KMS-11 (cell line): ENCODE measurements at regions not wholly inside any gene's neighbourhood (a gene's known extent, or its start where the extent isn't known, plus 50 kb on each side); places are given as distances from the start of the nearest gene placed in this dataset.

Experiments used
- H2AFZ ChIP-seq: fragments of 200-600 bp; sonication (generic); 2 replicates; pipeline ENCODE4 v1.6.1; 2016; ENCODE audit warnings: antibody characterized with exemption, mixed run types, low read depth
- H3K27ac ChIP-seq: fragments of 200-600 bp; sonication (generic); 2 replicates; pipeline ENCODE4 v1.6.1; 2016; ENCODE audit warnings: mild to moderate bottlenecking, mixed run types
- H3K27me3 ChIP-seq: fragments of 200-600 bp; sonication (generic); 2 replicates; pipeline ENCODE4 v1.6.1; 2017; ENCODE audit warnings: mild to moderate bottlenecking, low read depth, mixed run types, moderate library complexity; ENCODE audit not compliant: insufficient read depth
- H3K36me3 ChIP-seq: fragments of 200-600 bp; sonication (generic); 2 replicates; pipeline ENCODE4 v1.6.1; 2017; ENCODE audit warnings: mild to moderate bottlenecking, mixed run types; ENCODE audit not compliant: insufficient read depth
- H3K4me1 ChIP-seq: fragments of 200-600 bp; sonication (generic); 2 replicates; pipeline ENCODE4 v1.6.1; 2016; ENCODE audit warnings: mild to moderate bottlenecking, low read depth, mixed run types; ENCODE audit not compliant: poor library complexity, severe bottlenecking
- H3K4me2 ChIP-seq: fragments of 200-600 bp; sonication (generic); 2 replicates; pipeline ENCODE4 v1.7.0; 2016; ENCODE audit warnings: mild to moderate bottlenecking, mixed run types
- H3K4me3 ChIP-seq: fragments of 200-600 bp; sonication (generic); IDR thresholded peaks from 2 replicates; pipeline ENCODE4 v1.6.1; 2017; ENCODE audit warnings: low read depth, low read length, mixed read lengths; ENCODE audit not compliant: insufficient read depth
- H3K79me2 ChIP-seq: fragments of 200-600 bp; sonication (generic); 2 replicates; pipeline ENCODE4 v1.6.1; 2016; ENCODE audit warnings: low read depth, mixed run types; ENCODE audit not compliant: insufficient read depth
- H3K9ac ChIP-seq: fragments of 200-600 bp; sonication (generic); 2 replicates; pipeline ENCODE4 v1.6.1; 2016; ENCODE audit warnings: mild to moderate bottlenecking, mixed run types
- H4K20me1 ChIP-seq: fragments of 200-600 bp; sonication (generic); 2 replicates; pipeline ENCODE4 v1.6.1; 2016; ENCODE audit warnings: mild to moderate bottlenecking, mixed run types; ENCODE audit not compliant: insufficient read depth
- TF ChIP-seq, protein P1 (sequence below): fragments of 200-600 bp; sonication (generic); conservative IDR thresholded peaks from 2 replicates; pipeline ENCODE4 v1.6.1; 2017; ENCODE audit warnings: low read depth, mild to moderate bottlenecking, antibody characterized with exemption, low read length, moderate library complexity, mixed read lengths

DNA sequence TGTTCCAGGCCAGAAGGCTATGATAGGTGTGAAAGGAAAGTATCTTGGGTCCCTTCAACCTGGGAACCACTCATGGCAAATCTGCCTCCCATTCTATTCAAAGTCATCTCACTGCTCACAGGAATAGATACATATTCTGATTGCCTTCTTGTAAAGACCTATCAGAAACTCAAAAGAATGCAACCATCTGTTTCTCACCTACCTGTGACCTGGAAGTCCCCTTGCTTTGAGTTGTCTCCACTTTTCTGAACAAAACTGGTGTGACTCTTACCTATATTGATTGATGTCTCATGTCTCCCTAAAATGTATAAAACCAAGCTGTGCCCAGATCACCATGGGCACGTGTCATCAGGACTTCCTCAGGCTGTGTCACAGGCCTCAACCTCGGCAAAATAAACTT, 1149.3 kb downstream of the NSUN3 start:
- no peaks in the 10 kb centered on the region for H3K4me1 ChIP-seq
- no peaks in the 10 kb centered on the region for H4K20me1 ChIP-seq
- H3K4me3 ChIP-seq, result no peak overlapping the region
- H3K79me2 ChIP-seq, result no peaks in the 10 kb centered on the region
- no peak overlapping the region for H3K4me2 ChIP-seq
- H2AFZ ChIP-seq, result no peak overlapping the region
- TF ChIP-seq, protein P1, sequence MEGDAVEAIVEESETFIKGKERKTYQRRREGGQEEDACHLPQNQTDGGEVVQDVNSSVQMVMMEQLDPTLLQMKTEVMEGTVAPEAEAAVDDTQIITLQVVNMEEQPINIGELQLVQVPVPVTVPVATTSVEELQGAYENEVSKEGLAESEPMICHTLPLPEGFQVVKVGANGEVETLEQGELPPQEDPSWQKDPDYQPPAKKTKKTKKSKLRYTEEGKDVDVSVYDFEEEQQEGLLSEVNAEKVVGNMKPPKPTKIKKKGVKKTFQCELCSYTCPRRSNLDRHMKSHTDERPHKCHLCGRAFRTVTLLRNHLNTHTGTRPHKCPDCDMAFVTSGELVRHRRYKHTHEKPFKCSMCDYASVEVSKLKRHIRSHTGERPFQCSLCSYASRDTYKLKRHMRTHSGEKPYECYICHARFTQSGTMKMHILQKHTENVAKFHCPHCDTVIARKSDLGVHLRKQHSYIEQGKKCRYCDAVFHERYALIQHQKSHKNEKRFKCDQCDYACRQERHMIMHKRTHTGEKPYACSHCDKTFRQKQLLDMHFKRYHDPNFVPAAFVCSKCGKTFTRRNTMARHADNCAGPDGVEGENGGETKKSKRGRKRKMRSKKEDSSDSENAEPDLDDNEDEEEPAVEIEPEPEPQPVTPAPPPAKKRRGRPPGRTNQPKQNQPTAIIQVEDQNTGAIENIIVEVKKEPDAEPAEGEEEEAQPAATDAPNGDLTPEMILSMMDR, result no peak
- no peak overlapping the region for H3K27ac ChIP-seq
- H3K27me3 ChIP-seq, result no peaks in the 10 kb centered on the region
- no peak overlapping the region for H3K9ac ChIP-seq
- H3K36me3 ChIP-seq, result no peaks in the 10 kb centered on the region

DNA sequence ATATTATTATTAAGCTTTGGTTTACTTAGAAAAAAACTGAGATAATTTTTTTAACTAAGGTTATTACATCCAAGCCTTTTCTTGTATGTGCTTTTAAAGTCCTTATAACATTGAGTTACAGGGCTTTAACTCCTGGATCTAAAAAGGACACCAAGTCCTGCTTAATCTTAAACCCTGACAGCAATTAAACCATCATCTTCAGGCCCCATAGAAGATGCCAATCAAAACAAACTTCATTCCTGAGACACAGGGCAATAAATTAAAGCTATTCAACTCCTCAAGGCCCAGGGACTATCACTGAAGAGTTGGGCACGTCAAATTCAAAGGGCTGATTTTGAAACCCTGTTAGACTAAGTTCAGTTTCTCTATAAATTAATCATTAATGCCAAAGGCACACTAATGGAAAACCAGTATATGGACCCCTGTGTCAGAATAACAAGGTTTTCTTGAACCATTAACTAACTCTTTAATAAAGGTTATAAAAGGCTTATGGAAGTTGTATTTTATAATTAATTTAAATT, 1152.6 kb downstream of the NSUN3 start:
- no peaks in the 10 kb centered on the region for H3K79me2 ChIP-seq
- no peaks in the 10 kb centered on the region for H3K36me3 ChIP-seq
- H3K4me1 ChIP-seq, result no peaks in the 10 kb centered on the region
- H3K4me2 ChIP-seq, result no peak overlapping the region
- no peak overlapping the region for H3K27ac ChIP-seq
- H4K20me1 ChIP-seq, result no peaks in the 10 kb centered on the region
- TF ChIP-seq, protein P1, result no peak
- no peak overlapping the region for H2AFZ ChIP-seq
- no peak overlapping the region for H3K9ac ChIP-seq
- no peak overlapping the region for H3K4me3 ChIP-seq
- no peaks in the 10 kb centered on the region for H3K27me3 ChIP-seq

DNA sequence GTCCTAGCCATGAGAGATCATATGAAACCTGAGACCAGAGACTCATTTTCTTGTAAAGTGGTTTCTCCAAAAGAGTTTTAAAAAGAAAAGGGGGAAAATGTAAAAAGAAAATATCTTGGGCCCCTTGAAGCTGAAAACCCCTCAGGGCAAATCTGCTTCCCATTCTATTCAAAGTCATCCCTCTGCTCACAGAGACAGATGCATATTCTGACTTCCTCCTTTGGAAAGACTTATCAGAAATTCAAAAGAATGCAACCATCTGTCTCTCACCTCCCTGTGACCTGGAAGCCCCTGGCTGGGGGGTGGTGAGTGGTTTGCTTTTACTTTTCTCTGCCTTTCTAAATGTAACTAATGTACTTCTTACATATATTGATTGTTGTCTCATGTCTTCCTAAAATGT, 1154.8 kb downstream of the NSUN3 start:
- no peak overlapping the region for H3K4me3 ChIP-seq
- no peak overlapping the region for H3K4me2 ChIP-seq
- H3K27ac ChIP-seq, result no peak overlapping the region
- no peaks in the 10 kb centered on the region for H3K27me3 ChIP-seq
- TF ChIP-seq, protein P1, result no peak
- H3K4me1 ChIP-seq, result no peaks in the 10 kb centered on the region
- no peak overlapping the region for H3K9ac ChIP-seq
- H2AFZ ChIP-seq, result no peak overlapping the region
- no peaks in the 10 kb centered on the region for H4K20me1 ChIP-seq
- no peaks in the 10 kb centered on the region for H3K79me2 ChIP-seq
- H3K36me3 ChIP-seq, result no peaks in the 10 kb centered on the region

DNA sequence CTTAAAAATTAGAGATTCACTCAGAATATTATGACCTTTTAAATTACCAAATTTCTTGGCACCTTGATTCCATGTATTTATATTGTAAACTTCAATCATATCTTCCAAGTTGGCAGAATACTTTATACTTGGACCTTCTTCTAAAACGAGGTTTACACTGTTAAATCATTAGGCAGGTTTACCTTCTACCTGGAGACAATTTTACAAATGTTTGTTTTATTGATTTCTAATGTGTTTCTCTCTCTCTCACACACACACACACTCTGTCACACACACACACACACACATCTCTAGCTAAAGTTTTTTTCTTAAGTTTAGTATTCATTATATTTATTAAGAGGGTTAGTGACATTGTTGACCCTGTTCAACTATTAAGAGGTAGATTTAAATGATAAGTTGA, 1155.6 kb downstream of the NSUN3 start:
- no peaks in the 10 kb centered on the region for H3K36me3 ChIP-seq
- no peak overlapping the region for H3K9ac ChIP-seq
- no peak overlapping the region for H3K4me2 ChIP-seq
- no peaks in the 10 kb centered on the region for H3K27me3 ChIP-seq
- H2AFZ ChIP-seq, result no peak overlapping the region
- no peak overlapping the region for H3K27ac ChIP-seq
- H3K4me3 ChIP-seq, result no peak overlapping the region
- no peaks in the 10 kb centered on the region for H3K4me1 ChIP-seq
- TF ChIP-seq, protein P1, result no peak
- no peaks in the 10 kb centered on the region for H3K79me2 ChIP-seq
- H4K20me1 ChIP-seq, result no peaks in the 10 kb centered on the region

DNA sequence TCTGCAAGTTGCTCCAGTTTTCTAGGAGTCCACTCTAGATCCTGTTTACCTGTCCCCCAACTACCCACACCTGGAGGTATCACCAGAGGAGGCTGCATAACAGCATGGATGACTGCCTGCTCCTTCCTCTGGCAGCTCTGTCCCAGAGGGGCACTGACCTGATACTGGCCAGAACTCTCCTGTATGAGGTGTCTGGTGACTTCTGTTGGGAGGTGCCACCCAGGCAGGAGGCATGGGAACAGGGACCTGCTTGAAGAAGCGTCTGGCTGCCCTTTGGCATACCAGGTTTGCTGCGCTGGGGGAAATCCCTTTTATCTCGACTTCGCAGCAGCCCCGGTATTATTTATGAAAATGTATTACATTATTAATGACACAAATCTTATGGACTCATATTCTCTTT, 1163.6 kb downstream of the NSUN3 start:
- TF ChIP-seq, protein P1, result no peak
- no peak overlapping the region for H3K9ac ChIP-seq
- H4K20me1 ChIP-seq, result no peaks in the 10 kb centered on the region
- no peak overlapping the region for H3K27ac ChIP-seq
- no peak overlapping the region for H3K4me3 ChIP-seq
- H2AFZ ChIP-seq, result no peak overlapping the region
- no peaks in the 10 kb centered on the region for H3K79me2 ChIP-seq
- H3K4me2 ChIP-seq, result no peak overlapping the region
- no peaks in the 10 kb centered on the region for H3K4me1 ChIP-seq
- no peaks in the 10 kb centered on the region for H3K27me3 ChIP-seq
- no peaks in the 10 kb centered on the region for H3K36me3 ChIP-seq
